HG03575 (cell line): ENCODE measurements at regions not wholly inside any gene's neighbourhood (a gene's known extent, or its start where the extent isn't known, plus 50 kb on each side); places are given as distances from the start of the nearest gene placed in this dataset.
"Not testable (repeated sequence)": the region's sequence is repeated elsewhere in the genome, so short reads cannot be mapped to it uniquely, and the experiment has no call there.

Experiments
- ATAC-seq: cut with Tn5 transposase; IDR thresholded peaks from one replicate; pipeline ENCODE4 v1.9.1; 2021; ENCODE audit not compliant: unreplicated experiment, insufficient number of reproducible peaks, low FRiP score; ENCODE audit errors: extremely low read depth

- no peak for ATAC-seq
Measured at GRCh38 chr2:209194717-209195116, 229.1 kb upstream of the MAP2 start.

DNA sequence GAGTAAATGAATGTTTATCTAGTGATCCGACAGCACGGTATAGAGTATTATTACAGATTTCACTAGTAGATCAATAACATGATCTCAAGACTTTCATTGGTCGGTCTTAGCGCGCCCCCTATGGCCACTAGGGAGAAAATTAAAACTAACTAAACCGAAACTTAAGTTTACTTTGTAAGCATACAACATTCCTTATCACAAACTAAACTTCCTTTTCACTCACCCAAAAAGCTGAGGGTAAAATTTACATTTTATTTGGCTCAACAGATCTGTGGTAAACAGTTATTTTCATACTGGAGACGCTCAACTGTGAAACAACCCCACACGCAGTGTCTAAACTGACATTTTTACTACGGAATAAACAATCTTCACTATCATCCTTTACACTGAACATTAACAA, 215.6 kb upstream of the MAP2 start:
- no peak for ATAC-seq

GRCh38 chr2:209209943-209210342, 213.9 kb upstream of the MAP2 start:
- ATAC-seq, result no peak

- no peak for ATAC-seq
Measured at GRCh38 chr2:209230560-209230959, 193.3 kb upstream of the MAP2 start.

- ATAC-seq, result no peak
Measured at GRCh38 chr2:209236377-209236776, 187.5 kb upstream of the MAP2 start.

GRCh38 chr2:209238765-209239584, 184.9 kb upstream of the MAP2 start:
- ATAC-seq, result no peak

DNA sequence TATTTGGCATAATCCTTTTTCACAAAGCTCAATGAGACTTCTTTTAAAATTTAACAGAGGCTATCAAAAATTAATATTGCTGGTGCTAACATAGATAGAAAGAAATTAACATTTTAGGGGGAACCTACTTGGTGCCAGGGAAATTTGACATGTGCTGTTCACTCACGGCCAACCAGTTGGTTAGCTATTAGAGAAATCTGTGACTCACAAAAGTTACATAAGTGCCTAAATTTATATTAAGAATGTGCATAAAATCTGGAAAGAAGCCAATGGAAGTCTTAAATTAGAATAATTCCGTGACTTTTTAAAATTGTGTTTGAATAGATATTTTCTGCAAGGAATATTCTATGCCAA, 184.3 kb upstream of the MAP2 start:
- no peak for ATAC-seq

- ATAC-seq, result no peak
Measured at GRCh38 chr2:209240204-209240603, 183.6 kb upstream of the MAP2 start.

GRCh38 chr2:209253544-209253943, 170.3 kb upstream of the MAP2 start:
- ATAC-seq, result no peak

DNA sequence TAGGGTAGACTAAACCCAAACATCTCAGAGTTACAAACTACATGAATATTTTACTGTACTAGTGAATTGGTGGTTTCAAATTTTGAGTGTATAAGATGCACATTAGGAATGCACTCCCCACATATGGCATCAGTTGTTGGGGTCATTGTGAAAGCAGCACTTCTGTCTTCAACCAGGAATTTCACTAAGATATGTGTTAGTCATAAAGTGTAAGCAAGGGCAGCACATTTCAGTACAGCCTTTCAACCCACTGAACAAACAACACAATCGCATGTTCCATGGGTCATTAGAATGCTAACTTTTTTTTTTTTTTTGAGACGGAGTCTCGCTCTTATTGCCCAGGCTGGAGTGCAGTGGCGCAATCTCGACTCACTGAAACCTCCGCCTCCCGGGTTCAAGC, 164.1 kb upstream of the MAP2 start:
- no peak for ATAC-seq

- no peak for ATAC-seq
Measured at GRCh38 chr2:209260281-209260680, 163.6 kb upstream of the MAP2 start.

GRCh38 chr2:209261366-209262053, 162.3 kb upstream of the MAP2 start:
- not testable (repeated sequence) for ATAC-seq

DNA sequence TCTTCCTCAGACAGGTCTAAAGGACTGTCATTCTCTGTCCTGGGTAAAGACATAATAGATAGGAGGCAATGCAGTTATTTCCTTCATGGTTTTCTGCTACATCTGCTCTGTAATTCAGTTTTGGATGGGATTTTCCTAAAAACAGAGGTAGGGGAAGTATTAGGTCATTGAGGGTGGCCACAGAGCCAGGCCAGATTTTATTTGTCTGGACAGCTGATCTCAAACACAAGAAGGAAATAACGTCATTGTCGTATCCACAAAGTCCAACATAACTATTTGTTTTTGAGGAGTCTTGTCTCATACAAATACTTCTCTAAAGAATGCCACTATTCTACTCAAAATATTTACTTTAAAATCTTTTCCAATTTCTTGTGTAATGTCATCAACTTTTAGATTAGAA, 154.8 kb upstream of the MAP2 start:
- no peak for ATAC-seq

- ATAC-seq, result no peak
Measured at GRCh38 chr2:209276000-209276399, 147.8 kb upstream of the MAP2 start.

- ATAC-seq, result no peak
Measured at GRCh38 chr2:209277444-209277843, 146.4 kb upstream of the MAP2 start.

- ATAC-seq, result no peak
Measured at GRCh38 chr2:209298601-209299000, 125.2 kb upstream of the MAP2 start.

DNA sequence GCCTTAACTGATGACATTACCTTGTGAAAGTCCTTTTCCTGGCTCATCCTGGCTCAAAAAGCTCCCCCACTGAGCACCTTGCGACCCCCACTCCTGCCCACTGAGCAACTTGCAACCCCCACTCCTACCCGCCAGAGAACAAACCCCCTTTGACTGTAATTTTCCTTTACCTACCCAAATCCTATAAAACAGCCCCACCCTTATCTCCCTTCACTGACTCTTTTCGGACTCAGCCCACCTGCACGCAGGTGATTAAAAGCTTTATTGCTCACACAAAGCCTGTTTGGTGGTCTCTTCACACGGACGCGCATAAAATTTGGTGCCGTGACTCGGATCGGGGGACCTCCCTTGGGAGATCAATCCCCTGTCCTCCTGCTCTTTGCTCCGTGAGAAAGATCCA, 124.4 kb upstream of the MAP2 start:
- ATAC-seq, result not testable (repeated sequence)

- not testable (repeated sequence) for ATAC-seq
Measured at GRCh38 chr2:209300766-209301165, 123.1 kb upstream of the MAP2 start.

DNA sequence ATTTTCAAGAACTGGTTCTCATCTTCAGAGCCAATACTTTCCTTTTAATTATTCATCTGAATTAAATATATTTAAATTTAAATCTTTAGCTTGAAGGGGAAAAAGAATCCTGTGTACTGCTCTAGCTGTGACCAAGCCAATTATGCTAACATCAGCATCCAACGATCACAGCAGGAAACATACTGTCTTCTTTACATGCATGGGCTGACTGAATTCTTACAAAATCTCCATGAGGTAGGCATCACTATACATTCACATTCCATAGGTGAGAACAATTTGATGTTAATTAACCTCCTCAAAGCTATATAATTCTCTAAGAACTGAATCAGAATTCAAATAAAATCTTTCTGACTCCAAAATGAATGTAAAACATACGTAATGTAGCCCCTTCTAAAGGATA, 118.8 kb upstream of the MAP2 start:
- ATAC-seq, result no peak

DNA sequence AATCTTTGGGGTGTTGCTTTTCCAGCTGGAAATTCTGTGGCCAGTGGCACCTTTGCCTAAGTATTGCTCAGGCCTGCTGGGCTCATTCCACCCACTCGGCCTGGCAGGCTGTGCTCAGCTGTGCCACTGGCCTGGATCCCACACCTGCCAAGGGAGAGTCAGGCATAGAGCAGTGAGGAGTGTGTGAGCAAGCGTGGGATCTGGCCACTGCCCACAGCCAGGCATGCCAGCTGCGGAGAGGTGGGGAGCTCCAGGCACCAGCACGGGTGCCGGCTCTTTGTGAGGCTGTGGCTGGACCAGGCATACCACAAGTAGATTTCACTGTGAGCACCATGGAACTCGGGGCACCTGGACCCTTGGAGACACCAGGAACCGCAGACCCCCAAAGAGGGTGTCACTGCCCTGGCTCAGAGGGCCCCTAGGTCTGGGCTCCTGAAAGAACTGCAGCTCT, 118.1 kb upstream of the MAP2 start:
- no peak for ATAC-seq
